ENCODE measurements at regions not wholly inside any gene's neighbourhood (a gene's known extent, or its start where the extent isn't known, plus 50 kb on each side); places are given as distances from the start of the nearest gene placed in this dataset.
A peak's percentile ranks its signal among the peaks of the same experiment; 100 is the strongest.

- Histone ChIP-seq H3K9me3 (ENCODE audit: control insufficient read depth, insufficient read depth, low read length) (no peaks in the 10 kb centered on the region), H3K4me3 (ENCODE audit: low read depth, low read length) (no peak overlapping the region), H3K36me3 (ENCODE audit: control insufficient read depth, insufficient read depth, low read length) (no peaks in the 10 kb centered on the region), H3K27me3 (ENCODE audit: control insufficient read depth, insufficient read depth, low read length) (no peaks in the 10 kb centered on the region), H3K4me1 (ENCODE audit: control insufficient read depth, insufficient read depth, low read length) (no peaks in the 10 kb centered on the region), H3K27ac (ENCODE audit: low read depth, low read length) (no peak overlapping the region)
- no CpG with 5 or more reads among the region's 1 CpG for WGBS (ENCODE audit: insufficient coverage)
- no peak for DNase-seq (ENCODE audit: low read depth in 4 of 6, low spot score in 6 of 6)
Measured at GRCh38 chr10:80985102-80985501, 447.4 kb downstream of the SH2D4B start.

- Histone ChIP-seq H3K36me3 (ENCODE audit: control insufficient read depth, insufficient read depth, low read length) (no peaks in the 10 kb centered on the region), H3K4me3 (ENCODE audit: low read depth, low read length) (no peak overlapping the region), H3K27ac (ENCODE audit: low read depth, low read length) (no peak overlapping the region), H3K4me1 (ENCODE audit: control insufficient read depth, insufficient read depth, low read length) (no peaks in the 10 kb centered on the region), H3K27me3 (ENCODE audit: control insufficient read depth, insufficient read depth, low read length) (no peaks in the 10 kb centered on the region), H3K9me3 (ENCODE audit: control insufficient read depth, insufficient read depth, low read length) (no peaks in the 10 kb centered on the region)
- WGBS (ENCODE audit: insufficient coverage), result 79% methylated on average over 3 of the region's 3 CpGs
- no peak for DNase-seq (ENCODE audit: low read depth in 4 of 6, low spot score in 6 of 6)
Measured at GRCh38 chr10:80986596-80986995, 448.9 kb downstream of the SH2D4B start.

- Histone ChIP-seq H3K4me1 (ENCODE audit: control insufficient read depth, insufficient read depth, low read length) (no peaks in the 10 kb centered on the region), H3K9me3 (ENCODE audit: control insufficient read depth, insufficient read depth, low read length) (no peaks in the 10 kb centered on the region), H3K4me3 (ENCODE audit: low read depth, low read length) (no peak overlapping the region), H3K27ac (ENCODE audit: low read depth, low read length) (no peak overlapping the region), H3K36me3 (ENCODE audit: control insufficient read depth, insufficient read depth, low read length) (no peaks in the 10 kb centered on the region), H3K27me3 (ENCODE audit: control insufficient read depth, insufficient read depth, low read length) (no peaks in the 10 kb centered on the region)
- WGBS (ENCODE audit: insufficient coverage), result 60% methylated on average over 1 of the region's 3 CpGs
- DNase-seq (ENCODE audit: low read depth in 4 of 6, low spot score in 6 of 6), result no peak
Measured at GRCh38 chr10:80988755-80989154, 451.1 kb downstream of the SH2D4B start.

GRCh38 chr10:80996615-80997193 is 459.0 kb downstream of the SH2D4B start:
- Histone ChIP-seq H3K4me1 (ENCODE audit: control insufficient read depth, insufficient read depth, low read length) (no peaks in the 10 kb centered on the region), H3K9me3 (ENCODE audit: control insufficient read depth, insufficient read depth, low read length) (peaks cover 2% of the 10 kb centered on the region), H3K27ac (ENCODE audit: low read depth, low read length) (no peak overlapping the region), H3K27me3 (ENCODE audit: control insufficient read depth, insufficient read depth, low read length) (no peaks in the 10 kb centered on the region), H3K36me3 (ENCODE audit: control insufficient read depth, insufficient read depth, low read length) (no peaks in the 10 kb centered on the region), H3K4me3 (ENCODE audit: low read depth, low read length) (no peak overlapping the region)
- 98% methylated on average over 7 of the region's 7 CpGs for WGBS (ENCODE audit: insufficient coverage)
- no peak for DNase-seq (ENCODE audit: low read depth in 4 of 6, low spot score in 6 of 6)

- no CpG with 5 or more reads among the region's 1 CpG for WGBS (ENCODE audit: insufficient coverage)
- H3K36me3 ChIP-seq (ENCODE audit: control insufficient read depth, insufficient read depth, low read length), result no peaks in the 10 kb centered on the region
- H3K27me3 ChIP-seq (ENCODE audit: control insufficient read depth, insufficient read depth, low read length), result no peaks in the 10 kb centered on the region
- no peak overlapping the region for H3K4me3 ChIP-seq (ENCODE audit: low read depth, low read length)
- no peak overlapping the region for H3K27ac ChIP-seq (ENCODE audit: low read depth, low read length)
- H3K9me3 ChIP-seq (ENCODE audit: control insufficient read depth, insufficient read depth, low read length), result peaks cover 2% of the 10 kb centered on the region
- no peak for DNase-seq (ENCODE audit: low read depth in 4 of 6, low spot score in 6 of 6)
- no peaks in the 10 kb centered on the region for H3K4me1 ChIP-seq (ENCODE audit: control insufficient read depth, insufficient read depth, low read length)
Measured at GRCh38 chr10:81000781-81001180, 463.1 kb downstream of the SH2D4B start.

- H3K27ac ChIP-seq (ENCODE audit: low read depth, low read length), result no peak overlapping the region
Measured at GRCh38 chr10:81002382-81002781, 464.7 kb downstream of the SH2D4B start.

GRCh38 chr10:81007872-81008271 is 470.2 kb downstream of the SH2D4B start:
- WGBS (ENCODE audit: insufficient coverage), result no CpG with 5 or more reads among the region's 1 CpG
- Histone ChIP-seq H3K27ac (ENCODE audit: low read depth, low read length) (no peak overlapping the region), H3K4me3 (ENCODE audit: low read depth, low read length) (no peak overlapping the region), H3K36me3 (ENCODE audit: control insufficient read depth, insufficient read depth, low read length) (no peaks in the 10 kb centered on the region), H3K27me3 (ENCODE audit: control insufficient read depth, insufficient read depth, low read length) (no peaks in the 10 kb centered on the region), H3K9me3 (ENCODE audit: control insufficient read depth, insufficient read depth, low read length) (peaks cover 2% of the 10 kb centered on the region), H3K4me1 (ENCODE audit: control insufficient read depth, insufficient read depth, low read length) (no peaks in the 10 kb centered on the region)
- DNase-seq (ENCODE audit: low read depth in 4 of 6, low spot score in 6 of 6), result no peak

More at GRCh38 chr10:81002382-81002781, 464.7 kb downstream of the SH2D4B start:
- DNase-seq (ENCODE audit: low read depth in 4 of 6, low spot score in 6 of 6), result no peak
- Histone ChIP-seq H3K9me3 (ENCODE audit: control insufficient read depth, insufficient read depth, low read length) (peaks cover 2% of the 10 kb centered on the region), H3K36me3 (ENCODE audit: control insufficient read depth, insufficient read depth, low read length) (no peaks in the 10 kb centered on the region), H3K27me3 (ENCODE audit: control insufficient read depth, insufficient read depth, low read length) (no peaks in the 10 kb centered on the region), H3K4me3 (ENCODE audit: low read depth, low read length) (no peak overlapping the region), H3K4me1 (ENCODE audit: control insufficient read depth, insufficient read depth, low read length) (no peaks in the 10 kb centered on the region)
- WGBS (ENCODE audit: insufficient coverage), result 71% methylated on average over 4 of the region's 4 CpGs

- Histone ChIP-seq H3K36me3 (ENCODE audit: control insufficient read depth, insufficient read depth, low read length) (no peaks in the 10 kb centered on the region), H3K4me1 (ENCODE audit: control insufficient read depth, insufficient read depth, low read length) (no peaks in the 10 kb centered on the region), H3K4me3 (ENCODE audit: low read depth, low read length) (no peak overlapping the region), H3K9me3 (ENCODE audit: control insufficient read depth, insufficient read depth, low read length) (peaks cover 2% of the 10 kb centered on the region), H3K27me3 (ENCODE audit: control insufficient read depth, insufficient read depth, low read length) (no peaks in the 10 kb centered on the region), H3K27ac (ENCODE audit: low read depth, low read length) (no peak overlapping the region)
- DNase-seq (ENCODE audit: low read depth in 4 of 6, low spot score in 6 of 6), result peak in 2 of 6 donors; percentile 16 to 38
- 46% methylated on average over 2 of the region's 3 CpGs for WGBS (ENCODE audit: insufficient coverage)
Measured at GRCh38 chr10:81008726-81009125, 471.0 kb downstream of the SH2D4B start.

GRCh38 chr10:81009296-81009695 is 471.6 kb downstream of the SH2D4B start:
- Histone ChIP-seq H3K27ac (ENCODE audit: low read depth, low read length) (no peak overlapping the region), H3K36me3 (ENCODE audit: control insufficient read depth, insufficient read depth, low read length) (no peaks in the 10 kb centered on the region), H3K4me3 (ENCODE audit: low read depth, low read length) (no peak overlapping the region), H3K4me1 (ENCODE audit: control insufficient read depth, insufficient read depth, low read length) (no peaks in the 10 kb centered on the region), H3K27me3 (ENCODE audit: control insufficient read depth, insufficient read depth, low read length) (no peaks in the 10 kb centered on the region), H3K9me3 (ENCODE audit: control insufficient read depth, insufficient read depth, low read length) (peaks cover 2% of the 10 kb centered on the region)
- no peak for DNase-seq (ENCODE audit: low read depth in 4 of 6, low spot score in 6 of 6)
- whole genome bisulfite sequencing (ENCODE audit: insufficient coverage), result no CpG with 5 or more reads among the region's 5 CpGs

- WGBS (ENCODE audit: insufficient coverage), result no CpG with 5 or more reads among the region's 5 CpGs
- H3K36me3 ChIP-seq (ENCODE audit: control insufficient read depth, insufficient read depth, low read length), result no peaks in the 10 kb centered on the region
- H3K27ac ChIP-seq (ENCODE audit: low read depth, low read length), result no peak overlapping the region
- no peak overlapping the region for H3K4me3 ChIP-seq (ENCODE audit: low read depth, low read length)
- H3K9me3 ChIP-seq (ENCODE audit: control insufficient read depth, insufficient read depth, low read length), result no peaks in the 10 kb centered on the region
- H3K27me3 ChIP-seq (ENCODE audit: control insufficient read depth, insufficient read depth, low read length), result no peaks in the 10 kb centered on the region
- no peaks in the 10 kb centered on the region for H3K4me1 ChIP-seq (ENCODE audit: control insufficient read depth, insufficient read depth, low read length)
- DNase-seq (ENCODE audit: low read depth in 4 of 6, low spot score in 6 of 6), result peak in 1 of 6 donors; percentile 4
Measured at GRCh38 chr10:81013771-81014170, 476.1 kb downstream of the SH2D4B start.
